ENCODE measurements at regions not wholly inside any gene's neighbourhood (a gene's known extent, or its start where the extent isn't known, plus 50 kb on each side); places are given as distances from the start of the nearest gene placed in this dataset.

DNA sequence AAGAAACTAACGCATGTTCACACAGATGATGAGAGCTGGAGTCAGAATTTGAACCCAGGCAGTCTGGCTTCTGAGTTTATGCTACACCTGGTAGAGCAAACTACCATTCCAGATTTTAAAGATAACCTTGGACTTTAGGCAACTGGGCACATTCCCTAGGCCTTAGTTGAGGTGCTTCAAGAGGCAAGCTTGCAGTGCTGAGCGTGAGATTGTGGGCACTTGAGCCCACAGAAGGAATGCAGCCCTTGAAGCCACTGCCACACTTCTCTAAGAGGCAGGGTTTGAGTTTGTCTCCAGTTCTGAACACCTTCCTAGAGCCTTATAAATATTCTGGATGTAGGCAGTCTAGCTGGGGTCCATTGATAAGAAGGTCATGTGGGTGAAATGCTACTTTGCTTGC, 216.1 kb upstream of the SLC14A2 start:
- Histone ChIP-seq H3K4me3 (ENCODE audit: low read depth, low read length) (no peak overlapping the region), H3K4me1 (ENCODE audit: control insufficient read depth, insufficient read depth, low read length) (no peaks in the 10 kb centered on the region), H3K36me3 (ENCODE audit: control insufficient read depth in 2 of 2, insufficient read depth in 1 of 2, low read length in 2 of 2) (no peaks in the 10 kb centered on the region), H3K27ac (ENCODE audit: extremely low read depth, low read depth, low read length) (no peak overlapping the region), H3K9me3 (ENCODE audit: control insufficient read depth, insufficient read depth, low read depth, low read length) (no peaks in the 10 kb centered on the region)
- no peak for TF ChIP-seq ZNF561 (tag by site-specific recombination; IDR thresholded peaks at IDR 0.05; ENCODE audit: borderline replicate concordance)
- TF ChIP-seq YY1 (tag by site-specific recombination; IDR thresholded peaks at IDR 0.05), result no peak
- TF ChIP-seq KLF7 (tag by site-specific recombination; IDR thresholded peaks at IDR 0.05; ENCODE audit: borderline replicate concordance), result no peak
- TF ChIP-seq ZNF311 (tag by site-specific recombination; IDR thresholded peaks at IDR 0.05; ENCODE audit: borderline replicate concordance), result no peak
- no peak for TF ChIP-seq ZNF624 (tag by site-specific recombination; IDR thresholded peaks at IDR 0.05)
- TF ChIP-seq ZFP41 (tag by site-specific recombination; IDR thresholded peaks at IDR 0.05; ENCODE audit: borderline replicate concordance), result no peak
- TF ChIP-seq, protein P1, sequence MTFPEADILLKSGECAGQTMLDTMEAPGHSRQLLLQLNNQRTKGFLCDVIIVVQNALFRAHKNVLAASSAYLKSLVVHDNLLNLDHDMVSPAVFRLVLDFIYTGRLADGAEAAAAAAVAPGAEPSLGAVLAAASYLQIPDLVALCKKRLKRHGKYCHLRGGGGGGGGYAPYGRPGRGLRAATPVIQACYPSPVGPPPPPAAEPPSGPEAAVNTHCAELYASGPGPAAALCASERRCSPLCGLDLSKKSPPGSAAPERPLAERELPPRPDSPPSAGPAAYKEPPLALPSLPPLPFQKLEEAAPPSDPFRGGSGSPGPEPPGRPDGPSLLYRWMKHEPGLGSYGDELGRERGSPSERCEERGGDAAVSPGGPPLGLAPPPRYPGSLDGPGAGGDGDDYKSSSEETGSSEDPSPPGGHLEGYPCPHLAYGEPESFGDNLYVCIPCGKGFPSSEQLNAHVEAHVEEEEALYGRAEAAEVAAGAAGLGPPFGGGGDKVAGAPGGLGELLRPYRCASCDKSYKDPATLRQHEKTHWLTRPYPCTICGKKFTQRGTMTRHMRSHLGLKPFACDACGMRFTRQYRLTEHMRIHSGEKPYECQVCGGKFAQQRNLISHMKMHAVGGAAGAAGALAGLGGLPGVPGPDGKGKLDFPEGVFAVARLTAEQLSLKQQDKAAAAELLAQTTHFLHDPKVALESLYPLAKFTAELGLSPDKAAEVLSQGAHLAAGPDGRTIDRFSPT (tag by site-specific recombination; IDR thresholded peaks at IDR 0.05), result no peak
- TF ChIP-seq KLF10 (tag by site-specific recombination; IDR thresholded peaks at IDR 0.05), result no peak
- no peak for TF ChIP-seq ZNF292 (tag by site-specific recombination; IDR thresholded peaks at IDR 0.05; ENCODE audit: borderline replicate concordance, low read depth)
- no peak for TF ChIP-seq ZNF423 (tag by site-specific recombination; IDR thresholded peaks at IDR 0.05)
- no peak for TF ChIP-seq BCL11A (tag by site-specific recombination; IDR thresholded peaks at IDR 0.05; ENCODE audit: low read depth)
- no peak for TF ChIP-seq ZNF677 (tag by site-specific recombination; IDR thresholded peaks at IDR 0.05)
- TF ChIP-seq ZBTB7A (tag by site-specific recombination; IDR thresholded peaks at IDR 0.05; ENCODE audit: low read depth), result no peak
- TF ChIP-seq ZNF138 (tag by site-specific recombination; IDR thresholded peaks at IDR 0.05; ENCODE audit: borderline replicate concordance), result no peak
- CTCF ChIA-PET, result interaction anchor here (0.7 kb wide), 1 partner anchor 127 kb away, joined by 3 read pairs; no protein-coding TSS in a partner anchor
- POLR2A ChIA-PET, result no interaction called here

DNA sequence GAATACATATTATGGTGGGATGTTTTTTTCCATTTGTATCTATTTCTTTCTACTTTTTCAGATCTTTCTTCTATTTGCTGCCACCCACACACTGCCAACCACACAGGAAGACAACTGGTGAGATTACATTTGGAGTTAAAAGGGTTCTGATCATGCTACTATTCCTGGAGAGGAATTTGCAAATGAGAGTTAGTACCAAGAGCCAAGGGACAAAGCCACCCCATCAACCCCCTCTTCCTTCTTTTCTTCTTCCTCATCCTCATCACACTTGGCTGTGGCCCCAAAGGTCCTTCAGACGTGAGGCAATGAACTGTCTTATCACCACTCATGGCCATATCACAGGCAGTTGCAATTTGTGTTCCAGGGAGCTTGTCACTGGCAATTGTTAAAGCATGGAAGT, 215.6 kb upstream of the SLC14A2 start:
- no peak overlapping the region for H3K4me3 ChIP-seq (ENCODE audit: low read depth, low read length)
- ChIA-PET CTCF (interaction anchor here (0.6 to 1.4 kb wide), 2 partner anchors 15 to 474 kb away, joined by 3 to 6 read pairs; no protein-coding TSS in a partner anchor), POLR2A (no interaction called here)
- no peak overlapping the region for H3K27ac ChIP-seq (ENCODE audit: extremely low read depth, low read depth, low read length)
- H3K9me3 ChIP-seq (ENCODE audit: control insufficient read depth, insufficient read depth, low read depth, low read length), result no peaks in the 10 kb centered on the region
- H3K4me1 ChIP-seq (ENCODE audit: control insufficient read depth, insufficient read depth, low read length), result no peaks in the 10 kb centered on the region
- H3K36me3 ChIP-seq (ENCODE audit: control insufficient read depth in 2 of 2, insufficient read depth in 1 of 2, low read length in 2 of 2), result no peaks in the 10 kb centered on the region
- TF ChIP-seq ZNF311 (tag by site-specific recombination; IDR thresholded peaks at IDR 0.05; ENCODE audit: borderline replicate concordance) (no peak), ZNF112 (tag by site-specific recombination; IDR thresholded peaks at IDR 0.05) (no peak), KLF7 (tag by site-specific recombination; IDR thresholded peaks at IDR 0.05; ENCODE audit: borderline replicate concordance) (no peak), ZBTB17 (tag by site-specific recombination; IDR thresholded peaks at IDR 0.05) (no peak), ZNF843 (tag by site-specific recombination; IDR thresholded peaks at IDR 0.05) (no peak), ZNF202 (tag by site-specific recombination; IDR thresholded peaks at IDR 0.05; ENCODE audit: borderline replicate concordance) (no peak)
- TF ChIP-seq, protein P2, sequence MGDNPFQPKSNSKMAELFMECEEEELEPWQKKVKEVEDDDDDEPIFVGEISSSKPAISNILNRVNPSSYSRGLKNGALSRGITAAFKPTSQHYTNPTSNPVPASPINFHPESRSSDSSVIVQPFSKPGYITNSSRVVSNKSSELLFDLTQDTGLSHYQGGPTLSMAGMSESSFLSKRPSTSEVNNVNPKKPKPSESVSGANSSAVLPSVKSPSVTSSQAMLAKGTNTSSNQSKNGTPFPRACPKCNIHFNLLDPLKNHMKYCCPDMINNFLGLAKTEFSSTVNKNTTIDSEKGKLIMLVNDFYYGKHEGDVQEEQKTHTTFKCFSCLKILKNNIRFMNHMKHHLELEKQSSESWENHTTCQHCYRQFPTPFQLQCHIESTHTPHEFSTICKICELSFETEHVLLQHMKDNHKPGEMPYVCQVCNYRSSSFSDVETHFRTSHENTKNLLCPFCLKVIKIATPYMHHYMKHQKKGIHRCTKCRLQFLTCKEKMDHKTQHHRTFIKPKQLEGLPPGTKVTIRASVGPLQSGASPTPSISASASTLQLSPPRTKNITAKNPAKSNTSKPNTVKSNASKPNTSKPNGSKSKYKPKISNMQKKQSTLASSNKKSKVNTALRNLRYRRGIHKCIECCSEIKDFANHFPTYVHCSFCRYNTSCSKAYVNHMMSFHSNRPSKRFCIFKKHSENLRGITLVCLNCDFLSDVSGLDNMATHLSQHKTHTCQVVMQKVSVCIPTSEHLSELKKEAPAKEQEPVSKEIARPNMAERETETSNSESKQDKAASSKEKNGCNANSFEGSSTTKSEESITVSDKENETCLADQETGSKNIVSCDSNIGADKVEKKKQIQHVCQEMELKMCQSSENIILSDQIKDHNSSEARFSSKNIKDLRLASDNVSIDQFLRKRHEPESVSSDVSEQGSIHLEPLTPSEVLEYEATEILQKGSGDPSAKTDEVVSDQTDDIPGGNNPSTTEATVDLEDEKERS (tag by site-specific recombination; IDR thresholded peaks at IDR 0.05), result no peak
- TF ChIP-seq, protein P3, sequence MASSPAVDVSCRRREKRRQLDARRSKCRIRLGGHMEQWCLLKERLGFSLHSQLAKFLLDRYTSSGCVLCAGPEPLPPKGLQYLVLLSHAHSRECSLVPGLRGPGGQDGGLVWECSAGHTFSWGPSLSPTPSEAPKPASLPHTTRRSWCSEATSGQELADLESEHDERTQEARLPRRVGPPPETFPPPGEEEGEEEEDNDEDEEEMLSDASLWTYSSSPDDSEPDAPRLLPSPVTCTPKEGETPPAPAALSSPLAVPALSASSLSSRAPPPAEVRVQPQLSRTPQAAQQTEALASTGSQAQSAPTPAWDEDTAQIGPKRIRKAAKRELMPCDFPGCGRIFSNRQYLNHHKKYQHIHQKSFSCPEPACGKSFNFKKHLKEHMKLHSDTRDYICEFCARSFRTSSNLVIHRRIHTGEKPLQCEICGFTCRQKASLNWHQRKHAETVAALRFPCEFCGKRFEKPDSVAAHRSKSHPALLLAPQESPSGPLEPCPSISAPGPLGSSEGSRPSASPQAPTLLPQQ (tag by site-specific recombination; IDR thresholded peaks at IDR 0.05), result no peak

All from HEK293 (cell line).